ENCODE measurements at regions not wholly inside any gene's neighbourhood (a gene's known extent, or its start where the extent isn't known, plus 50 kb on each side); places are given as distances from the start of the nearest gene placed in this dataset.

DNA sequence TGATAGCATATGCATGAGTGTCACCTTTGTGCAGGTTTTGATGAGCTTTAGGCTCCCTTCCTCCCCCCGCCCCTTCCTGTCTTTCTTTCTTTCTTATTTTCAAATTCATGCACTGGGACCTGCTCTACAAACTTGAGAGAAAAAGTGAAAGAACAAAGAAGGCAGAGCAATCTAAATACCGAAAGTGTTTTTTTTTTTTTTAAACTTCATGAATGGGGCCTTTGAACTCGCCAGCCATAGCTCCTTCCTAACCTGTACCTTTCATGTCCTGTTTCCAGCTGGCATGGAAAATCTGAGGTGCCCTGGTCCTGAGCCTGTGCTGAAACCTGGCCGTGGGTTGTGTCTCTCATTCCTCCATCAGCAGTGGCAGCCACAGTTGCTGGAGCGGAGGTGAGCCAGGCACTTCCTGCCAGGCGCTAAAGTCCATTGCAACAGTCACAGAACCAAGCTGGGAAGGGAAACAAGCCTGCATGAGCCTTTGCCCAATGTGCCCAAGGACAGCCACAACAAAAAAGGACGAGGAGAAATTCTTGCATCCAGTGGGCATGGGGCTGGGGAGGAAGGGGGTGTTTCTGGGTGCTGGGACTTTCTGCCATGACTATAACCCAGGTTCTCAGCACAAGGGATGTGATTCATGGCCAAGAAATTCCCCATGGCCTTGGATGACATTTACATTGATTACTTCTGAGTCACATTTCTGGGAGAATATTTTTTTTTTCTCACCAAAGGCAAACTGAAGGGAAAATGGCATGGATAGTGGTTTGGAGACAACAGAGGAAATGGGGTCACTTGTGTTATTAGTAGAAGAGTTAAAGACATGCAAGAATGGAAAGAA lies 102.7 kb downstream of the TMEM30B start:
- TF ChIP-seq, protein P1, sequence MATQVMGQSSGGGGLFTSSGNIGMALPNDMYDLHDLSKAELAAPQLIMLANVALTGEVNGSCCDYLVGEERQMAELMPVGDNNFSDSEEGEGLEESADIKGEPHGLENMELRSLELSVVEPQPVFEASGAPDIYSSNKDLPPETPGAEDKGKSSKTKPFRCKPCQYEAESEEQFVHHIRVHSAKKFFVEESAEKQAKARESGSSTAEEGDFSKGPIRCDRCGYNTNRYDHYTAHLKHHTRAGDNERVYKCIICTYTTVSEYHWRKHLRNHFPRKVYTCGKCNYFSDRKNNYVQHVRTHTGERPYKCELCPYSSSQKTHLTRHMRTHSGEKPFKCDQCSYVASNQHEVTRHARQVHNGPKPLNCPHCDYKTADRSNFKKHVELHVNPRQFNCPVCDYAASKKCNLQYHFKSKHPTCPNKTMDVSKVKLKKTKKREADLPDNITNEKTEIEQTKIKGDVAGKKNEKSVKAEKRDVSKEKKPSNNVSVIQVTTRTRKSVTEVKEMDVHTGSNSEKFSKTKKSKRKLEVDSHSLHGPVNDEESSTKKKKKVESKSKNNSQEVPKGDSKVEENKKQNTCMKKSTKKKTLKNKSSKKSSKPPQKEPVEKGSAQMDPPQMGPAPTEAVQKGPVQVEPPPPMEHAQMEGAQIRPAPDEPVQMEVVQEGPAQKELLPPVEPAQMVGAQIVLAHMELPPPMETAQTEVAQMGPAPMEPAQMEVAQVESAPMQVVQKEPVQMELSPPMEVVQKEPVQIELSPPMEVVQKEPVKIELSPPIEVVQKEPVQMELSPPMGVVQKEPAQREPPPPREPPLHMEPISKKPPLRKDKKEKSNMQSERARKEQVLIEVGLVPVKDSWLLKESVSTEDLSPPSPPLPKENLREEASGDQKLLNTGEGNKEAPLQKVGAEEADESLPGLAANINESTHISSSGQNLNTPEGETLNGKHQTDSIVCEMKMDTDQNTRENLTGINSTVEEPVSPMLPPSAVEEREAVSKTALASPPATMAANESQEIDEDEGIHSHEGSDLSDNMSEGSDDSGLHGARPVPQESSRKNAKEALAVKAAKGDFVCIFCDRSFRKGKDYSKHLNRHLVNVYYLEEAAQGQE (IDR thresholded peaks at IDR 0.05; ENCODE audit: insufficient read depth in 1 of 2, low read depth in 2 of 2, low read length in 2 of 2) = no peak
- TF ChIP-seq POLR2AphosphoS5 (IDR thresholded peaks at IDR 0.05; ENCODE audit: low read depth, low read length) = no peak
- no peak for TF ChIP-seq TAF1 (IDR thresholded peaks at IDR 0.05; ENCODE audit: borderline replicate concordance, insufficient read depth, low read length)

All from PFSK-1 (cell line).